ENCODE measurements at regions not wholly inside any gene's neighbourhood (a gene's known extent, or its start where the extent isn't known, plus 50 kb on each side); places are given as distances from the start of the nearest gene placed in this dataset.
"Not testable (repeated sequence)": the region's sequence is repeated elsewhere in the genome, so short reads cannot be mapped to it uniquely, and the experiment has no call there.

DNA sequence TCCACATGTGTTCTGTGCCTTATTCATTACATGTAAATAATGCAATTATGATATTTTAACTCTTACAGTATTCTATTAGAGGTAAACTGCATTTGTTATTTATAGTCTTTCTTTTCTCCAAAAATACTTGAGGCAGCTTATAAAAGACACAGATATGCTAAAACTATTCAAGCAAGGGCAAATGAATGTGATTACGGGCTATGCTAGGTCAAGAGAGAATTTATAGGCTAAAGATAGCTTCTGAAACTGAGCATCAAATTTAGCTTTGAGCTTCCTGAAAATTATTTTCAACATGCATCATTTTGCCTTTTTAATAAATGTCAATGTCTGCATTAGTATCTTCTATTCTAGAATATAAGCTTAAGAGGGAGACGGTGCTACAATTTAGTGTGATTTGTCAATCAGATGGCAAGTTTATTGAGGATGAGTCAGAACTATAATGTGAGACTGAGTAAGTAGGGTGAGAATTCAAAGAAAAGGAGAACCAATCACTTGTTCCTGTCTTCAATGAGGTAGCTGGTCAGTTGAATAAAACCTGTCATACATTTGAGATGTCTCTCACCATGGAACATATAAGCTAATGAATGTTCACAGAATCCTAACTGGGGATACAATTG lies 669.4 kb upstream of the CITED2 start:
- no peak for DNase-seq

DNA sequence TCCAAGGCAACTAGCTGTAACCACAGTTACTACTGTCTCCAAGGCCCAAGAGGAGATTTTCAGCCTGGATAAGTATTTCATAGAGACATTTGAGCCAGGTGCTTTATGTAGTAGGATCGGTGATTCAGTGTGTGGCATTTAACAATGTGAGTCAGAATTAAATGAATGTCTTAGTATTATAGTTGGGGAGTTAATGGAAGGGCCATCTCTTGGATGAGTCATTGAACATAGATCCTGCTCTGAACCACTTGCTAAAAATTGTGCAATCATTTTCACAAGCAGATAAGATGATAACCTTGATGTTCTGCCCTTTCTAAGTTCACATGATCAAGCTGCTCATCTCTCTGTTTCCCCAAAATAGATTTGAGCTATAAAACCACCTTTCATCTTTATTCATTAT lies 668.9 kb upstream of the CITED2 start:
- no peak for DNase-seq

DNA sequence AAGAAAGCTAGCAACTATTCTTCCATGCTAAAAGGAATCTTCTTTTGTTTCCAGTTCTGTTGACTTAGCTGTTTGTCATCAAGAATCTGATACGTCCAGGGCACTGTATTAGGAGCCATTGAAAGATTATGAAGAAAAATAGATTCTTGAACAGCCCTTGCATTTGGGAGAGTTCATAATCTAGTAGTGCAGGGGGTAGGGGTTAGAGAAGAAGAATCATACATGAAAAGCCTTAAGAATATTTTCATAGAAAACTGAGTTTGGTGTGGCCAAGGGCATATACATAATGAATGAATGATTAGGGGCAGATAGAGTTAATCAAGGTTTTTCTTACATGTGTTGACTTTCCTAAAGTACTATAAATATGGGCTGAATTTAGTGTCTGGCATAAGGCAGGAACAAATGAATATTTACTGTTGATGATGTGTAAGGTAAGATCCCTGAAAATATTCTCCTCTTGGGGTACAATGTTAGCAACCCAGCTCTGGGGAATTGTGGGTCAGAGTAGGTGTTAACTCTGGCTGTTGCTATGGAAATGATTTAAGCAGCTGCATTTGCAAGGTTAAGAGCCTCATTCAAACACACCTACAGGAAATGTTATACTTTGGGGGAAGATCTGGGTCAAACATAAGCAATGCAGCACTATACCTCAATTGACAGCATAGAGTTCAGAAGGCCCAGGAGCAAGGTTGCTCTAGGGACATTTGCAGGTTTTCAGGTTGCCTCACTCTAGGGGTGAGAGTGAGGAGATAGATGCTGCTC lies 667.3 kb upstream of the CITED2 start:
- DNase-seq: no peak

DNA sequence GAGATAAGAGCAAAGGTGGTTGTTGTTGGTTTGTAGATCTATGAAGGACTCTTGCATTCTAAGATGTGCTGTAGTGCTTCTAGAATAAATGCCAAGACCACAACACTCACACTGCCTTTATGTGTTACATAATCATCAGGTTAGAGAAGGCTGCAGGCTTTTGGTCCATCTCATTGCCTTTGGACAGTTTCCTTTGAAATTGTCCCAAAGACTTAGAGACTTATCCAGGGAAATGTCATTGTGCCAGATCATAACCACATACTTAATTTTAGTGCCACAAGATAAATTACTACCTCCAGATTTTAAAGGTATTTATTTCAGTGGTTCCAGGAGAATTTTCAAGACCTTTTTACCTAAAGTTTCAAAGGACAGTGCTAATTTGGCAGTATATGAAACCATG lies 666.6 kb upstream of the CITED2 start:
- DNase-seq: no peak

DNA sequence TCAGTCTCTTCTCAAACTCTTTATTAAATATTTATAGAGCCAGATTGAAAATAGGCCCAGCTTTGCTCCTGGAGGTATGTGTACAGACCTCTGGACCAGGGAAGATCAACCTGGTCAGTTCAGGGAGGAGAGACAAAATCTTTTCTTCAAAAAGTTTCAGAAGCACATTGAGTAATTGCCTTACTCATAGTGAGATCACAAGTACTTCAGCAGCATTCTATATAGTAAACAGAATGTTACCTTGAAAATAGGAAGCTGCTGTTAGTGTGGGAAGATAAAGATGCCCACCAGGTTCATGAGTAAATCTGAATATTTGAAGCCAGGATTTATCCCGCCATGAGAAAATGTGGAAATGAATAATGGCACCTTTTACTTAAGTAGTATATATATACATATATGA lies 665.9 kb upstream of the CITED2 start:
- DNase-seq: no peak

DNA sequence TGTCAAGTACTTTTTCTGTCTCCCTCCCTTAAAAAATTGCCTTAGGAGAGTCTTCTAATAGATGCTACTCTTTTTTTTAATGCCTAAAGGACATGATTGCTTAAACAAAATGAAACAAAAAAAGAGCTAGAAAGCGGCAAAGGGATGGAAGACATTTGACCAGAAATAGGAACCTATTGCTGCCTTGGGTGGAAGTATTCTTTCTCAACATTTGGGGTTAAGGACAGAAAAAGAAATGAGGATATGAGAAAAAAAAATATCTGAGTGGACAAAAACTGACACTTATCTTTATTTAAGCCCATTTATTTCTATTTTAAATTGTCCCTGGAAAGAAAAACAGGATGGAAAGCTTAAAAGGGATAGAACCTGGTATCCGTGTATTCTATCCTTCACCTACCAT lies 664.9 kb upstream of the CITED2 start:
- DNase-seq: no peak

- no peak for DNase-seq
Measured at GRCh38 chr6:140036196-140036595, 661.7 kb upstream of the CITED2 start.

- DNase-seq: no peak
Measured at GRCh38 chr6:140032189-140032588, 657.7 kb upstream of the CITED2 start.

DNA sequence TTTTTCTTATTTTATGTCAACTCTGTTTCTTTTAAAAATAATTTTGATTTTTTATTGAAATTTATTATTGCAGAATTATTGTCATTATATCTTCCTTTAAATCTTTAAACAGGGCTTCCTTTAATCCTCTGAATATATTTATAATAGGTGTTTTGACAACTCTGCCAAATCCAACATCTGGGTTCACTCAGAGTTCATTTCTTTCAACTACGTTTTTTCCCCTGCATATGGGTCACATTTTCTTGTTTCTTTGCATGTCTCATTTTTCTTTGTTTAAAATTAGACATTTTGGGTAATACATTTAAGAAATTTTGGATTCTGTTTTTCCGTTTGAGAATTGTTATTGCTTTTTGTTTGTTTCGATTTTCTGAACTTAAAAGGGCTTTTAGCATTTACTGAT lies 655.1 kb upstream of the CITED2 start:
- DNase-seq: no peak

GRCh38 chr6:140027219-140027618 lies 652.8 kb upstream of the CITED2 start:
- no peak for DNase-seq

GRCh38 chr6:140026546-140026945 lies 652.1 kb upstream of the CITED2 start:
- no peak for DNase-seq

- DNase-seq: no peak
Measured at GRCh38 chr6:140025171-140025570, 650.7 kb upstream of the CITED2 start.

DNA sequence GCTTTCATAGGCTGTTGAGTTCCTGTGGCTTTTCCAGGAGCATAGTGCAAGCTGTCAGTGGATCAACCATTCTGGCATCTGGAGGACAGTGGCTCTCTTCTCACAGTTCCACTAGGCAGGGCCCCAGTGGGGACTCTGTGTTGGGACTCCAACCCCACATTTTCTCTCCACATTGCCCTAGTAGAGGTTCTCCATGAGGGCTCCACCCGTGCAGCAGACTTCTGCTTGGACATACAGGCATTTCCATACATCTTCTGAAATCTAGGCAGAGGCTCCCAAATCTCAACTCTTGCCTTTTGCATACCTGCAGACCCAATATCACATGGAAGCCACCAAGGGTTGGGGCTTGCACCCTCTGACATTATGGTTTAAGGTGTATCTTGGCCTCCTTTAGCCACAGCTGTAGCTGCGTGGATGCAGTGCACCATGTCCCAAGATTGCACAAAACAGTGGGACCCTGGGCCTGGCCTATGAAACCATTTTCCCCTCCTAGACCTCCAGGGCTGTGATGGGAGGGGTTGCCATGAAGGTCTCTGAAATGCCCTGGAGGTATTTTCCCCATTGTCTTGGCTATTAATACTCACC lies 645.9 kb upstream of the CITED2 start:
- no peak for DNase-seq

- no peak for DNase-seq
Measured at GRCh38 chr6:140018588-140018987, 644.1 kb upstream of the CITED2 start.

DNA sequence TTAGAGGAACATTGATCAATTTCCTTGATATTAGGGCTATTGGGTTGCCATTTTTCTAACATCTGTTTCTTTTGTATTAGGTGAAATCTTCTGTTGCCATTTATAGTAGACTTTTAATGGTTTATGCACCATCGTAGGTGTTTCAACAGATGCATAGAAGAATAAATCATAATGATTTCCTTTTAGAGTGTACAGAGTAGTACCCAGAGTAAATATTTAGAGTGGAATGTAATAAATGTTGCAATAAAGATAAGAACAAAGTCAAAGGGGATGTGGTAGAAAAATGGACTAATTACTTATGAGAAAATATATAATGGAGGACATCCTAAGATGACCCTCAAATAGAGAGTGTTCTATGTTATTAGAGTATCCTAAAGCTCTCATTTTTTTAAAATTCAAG lies 643.0 kb upstream of the CITED2 start:
- DNase-seq: no peak

- DNase-seq: no peak
Measured at GRCh38 chr6:140012150-140012549, 637.7 kb upstream of the CITED2 start.

DNA sequence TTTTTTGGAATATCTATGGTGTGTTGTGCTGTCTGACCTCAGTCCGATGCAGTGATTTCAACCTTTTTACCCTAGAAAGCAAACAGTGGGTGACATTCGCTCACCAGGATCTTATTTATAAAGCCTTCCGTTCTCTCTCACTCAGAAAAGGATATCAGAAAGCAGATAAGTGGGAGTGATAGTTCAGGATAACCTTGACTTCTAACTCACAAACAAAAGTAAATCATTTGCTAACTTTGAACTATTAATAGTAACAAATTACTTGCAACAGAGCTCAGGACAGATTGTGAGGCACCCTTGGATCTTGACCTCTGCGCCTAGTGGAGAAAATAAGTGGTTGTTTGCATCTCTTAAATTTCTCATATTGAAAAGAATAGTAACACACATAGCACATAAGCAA lies 637.1 kb upstream of the CITED2 start:
- no peak for DNase-seq

DNA sequence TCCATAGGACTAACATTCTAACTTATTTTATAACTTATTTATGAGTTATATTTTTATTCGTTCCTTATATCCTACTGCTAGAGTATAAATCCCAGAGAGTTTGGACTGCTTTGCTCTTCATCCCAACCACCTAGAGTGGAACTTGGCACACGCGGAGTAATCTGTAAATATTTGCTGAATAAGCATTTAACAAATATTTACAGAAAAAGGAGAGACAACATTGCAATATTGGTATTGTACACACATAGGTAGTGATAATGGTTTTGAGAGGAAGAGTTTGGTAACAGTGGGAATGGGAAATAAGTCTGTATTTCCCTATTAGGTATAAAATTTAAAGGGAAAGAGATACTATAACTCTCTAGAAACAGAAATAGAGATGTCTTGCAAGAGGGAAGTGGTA lies 634.8 kb upstream of the CITED2 start:
- no peak for DNase-seq

- no peak for DNase-seq
Measured at GRCh38 chr6:140007525-140007924, 633.1 kb upstream of the CITED2 start.

DNA sequence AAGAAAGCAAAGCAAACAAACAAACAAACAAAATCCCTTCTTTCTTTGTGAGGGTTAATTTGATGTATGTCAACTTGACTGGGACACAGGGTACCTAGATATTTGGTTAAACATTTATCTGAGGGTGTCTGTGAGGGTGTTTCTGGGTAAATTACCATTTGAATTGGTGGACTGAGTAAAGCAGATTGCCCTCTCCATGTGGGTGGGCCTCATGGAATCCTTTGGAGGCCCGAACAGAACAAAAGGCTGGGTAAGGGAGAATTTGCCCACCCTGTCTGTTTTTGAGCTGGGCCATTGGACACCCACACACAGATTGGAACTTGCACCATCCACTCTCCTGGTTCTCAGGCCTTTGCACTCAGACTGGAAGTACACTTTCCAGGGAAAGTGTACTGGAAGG lies 628.8 kb upstream of the CITED2 start:
- DNase-seq: no peak

GRCh38 chr6:140002396-140003022 lies 628.1 kb upstream of the CITED2 start:
- DNase-seq: no peak

DNA sequence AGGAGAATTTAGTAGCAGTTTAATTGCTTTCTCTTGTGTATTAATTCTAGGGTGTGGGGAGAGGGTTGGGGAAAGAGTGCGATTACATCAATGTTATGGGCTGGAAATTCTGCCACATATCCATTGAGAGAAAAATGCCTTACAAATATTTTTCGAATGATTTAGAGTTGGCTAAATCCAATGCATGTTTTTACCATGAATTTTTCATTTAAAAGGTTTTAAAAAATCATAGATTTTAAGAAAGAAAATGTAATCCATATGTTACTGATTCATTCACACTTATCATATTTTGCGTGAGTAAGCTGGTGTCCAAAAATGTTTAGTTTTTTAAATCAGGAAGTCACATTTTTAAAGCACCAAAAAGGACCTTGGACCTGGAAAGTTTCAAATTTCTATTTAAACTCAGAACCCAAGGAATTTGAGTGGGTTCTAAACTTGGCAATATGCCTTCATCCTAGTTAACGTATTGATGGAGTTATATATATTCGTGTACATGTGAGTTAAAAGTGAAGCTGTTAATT lies 627.4 kb upstream of the CITED2 start:
- DNase-seq: no peak

DNA sequence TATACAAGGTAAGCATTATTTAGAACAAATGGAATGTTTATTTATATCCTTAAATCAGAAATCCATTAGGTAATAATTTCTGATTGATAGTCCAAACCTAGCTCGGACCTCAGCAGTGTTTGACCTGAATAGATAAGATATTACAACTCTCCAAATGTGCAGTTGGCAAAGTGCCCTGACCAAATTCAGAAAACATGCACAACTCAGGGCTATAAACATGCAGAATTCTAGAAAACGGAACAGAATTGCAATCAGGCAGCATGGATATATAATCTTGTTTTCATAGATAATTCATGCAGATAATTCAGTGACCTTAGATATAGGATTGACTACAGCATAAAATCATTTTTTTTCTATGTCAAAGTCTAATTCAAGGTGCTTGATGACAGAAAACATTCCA lies 626.6 kb upstream of the CITED2 start:
- no peak for DNase-seq

GRCh38 chr6:139999661-140000060 lies 625.2 kb upstream of the CITED2 start:
- not testable (repeated sequence) for DNase-seq
